ENCODE measurements at regions not wholly inside any gene's neighbourhood (a gene's known extent, or its start where the extent isn't known, plus 50 kb on each side); places are given as distances from the start of the nearest gene placed in this dataset.

DNA sequence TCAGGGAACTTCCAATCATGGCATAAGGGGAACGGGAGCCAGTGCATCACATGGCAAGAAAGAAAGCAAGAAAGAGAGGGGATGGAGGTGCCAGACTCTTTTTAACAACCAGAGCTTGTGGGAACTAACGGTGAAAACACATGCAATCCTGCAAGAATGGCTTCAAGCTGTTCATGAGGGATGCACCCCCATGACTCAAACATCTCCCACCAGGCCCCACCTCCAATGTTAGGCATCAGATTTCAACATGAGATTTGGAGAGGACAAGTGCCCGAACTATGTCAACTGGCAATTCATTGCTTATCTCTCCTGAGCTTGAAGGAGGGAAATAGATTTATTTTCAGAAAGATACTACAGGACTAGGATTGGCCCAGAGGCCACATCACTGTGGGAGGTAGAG is 270.0 kb downstream of the SLC4A3 start:
- H3K4me3 ChIP-seq (ENCODE audit: low read depth, low read length, poor library complexity, severe bottlenecking), result no peak overlapping the region
- TF ChIP-seq EZH2 (IDR thresholded peaks at IDR 0.05; ENCODE audit: borderline replicate concordance, low read length), result no peak
- TF ChIP-seq CTCF (IDR thresholded peaks at IDR 0.05; ENCODE audit: low read length), result no peak
- no peaks in the 10 kb centered on the region for H3K79me2 ChIP-seq (ENCODE audit: insufficient read depth, low read length)
- no peak overlapping the region for H2AFZ ChIP-seq (ENCODE audit: low read length)
- H3K27me3 ChIP-seq (ENCODE audit: insufficient read depth, low read length), result 0 out of 2 replicates have a peak, but pooled peaks cover under 1% of the 10 kb centered on the region
- no peaks in the 10 kb centered on the region for H3K4me1 ChIP-seq (ENCODE audit: insufficient read depth, low read length, severe bottlenecking)
- H3K9me2 ChIP-seq (ENCODE audit: low read depth, low read length), result no peaks in the 10 kb centered on the region
- H3F3A ChIP-seq (ENCODE audit: insufficient read depth, low read length), result no peaks in the 10 kb centered on the region
- no peak overlapping the region for H3K9ac ChIP-seq (ENCODE audit: low read length)
- no peak overlapping the region for H3K27ac ChIP-seq (ENCODE audit: low read depth, low read length, poor library complexity, severe bottlenecking)
- H3K4me2 ChIP-seq (ENCODE audit: low read length), result no peak overlapping the region
- no peaks in the 10 kb centered on the region for H3K36me3 ChIP-seq (ENCODE audit: insufficient read depth, low read length)
- no peaks in the 10 kb centered on the region for H3K9me3 ChIP-seq (ENCODE audit: low read length)
- no peaks in the 10 kb centered on the region for H4K20me1 ChIP-seq (ENCODE audit: insufficient read depth, low read length)

GRCh38 chr2:219901155-219901554 is 273.7 kb downstream of the SLC4A3 start:
- Histone ChIP-seq H3K79me2 (ENCODE audit: insufficient read depth, low read length) (no peaks in the 10 kb centered on the region), H3F3A (ENCODE audit: insufficient read depth, low read length) (no peaks in the 10 kb centered on the region), H3K9ac (ENCODE audit: low read length) (no peak overlapping the region), H4K20me1 (ENCODE audit: insufficient read depth, low read length) (no peaks in the 10 kb centered on the region), H3K4me1 (ENCODE audit: insufficient read depth, low read length, severe bottlenecking) (no peaks in the 10 kb centered on the region), H3K4me2 (ENCODE audit: low read length) (no peak overlapping the region), H3K27me3 (ENCODE audit: insufficient read depth, low read length) (0 out of 2 replicates have a peak, but pooled peaks cover 4% of the 10 kb centered on the region), H3K27ac (ENCODE audit: low read depth, low read length, poor library complexity, severe bottlenecking) (no peak overlapping the region), H3K9me3 (ENCODE audit: low read length) (no peaks in the 10 kb centered on the region), H3K36me3 (ENCODE audit: insufficient read depth, low read length) (no peaks in the 10 kb centered on the region), H2AFZ (ENCODE audit: low read length) (no peak overlapping the region), H3K4me3 (ENCODE audit: low read depth, low read length, poor library complexity, severe bottlenecking) (no peak overlapping the region), H3K9me2 (ENCODE audit: low read depth, low read length) (no peaks in the 10 kb centered on the region)
- TF ChIP-seq EZH2 (IDR thresholded peaks at IDR 0.05; ENCODE audit: borderline replicate concordance, low read length) (no peak), CTCF (IDR thresholded peaks at IDR 0.05; ENCODE audit: low read length) (no peak)

- Histone ChIP-seq H3K27me3 (ENCODE audit: insufficient read depth, low read length) (0 out of 2 replicates have a peak, but pooled peaks cover 4% of the 10 kb centered on the region), H3K9me3 (ENCODE audit: low read length) (no peaks in the 10 kb centered on the region), H3K4me2 (ENCODE audit: low read length) (no peak overlapping the region), H3K36me3 (ENCODE audit: insufficient read depth, low read length) (no peaks in the 10 kb centered on the region), H3F3A (ENCODE audit: insufficient read depth, low read length) (no peaks in the 10 kb centered on the region), H3K9ac (ENCODE audit: low read length) (no peak overlapping the region), H2AFZ (ENCODE audit: low read length) (no peak overlapping the region), H4K20me1 (ENCODE audit: insufficient read depth, low read length) (no peaks in the 10 kb centered on the region), H3K4me3 (ENCODE audit: low read depth, low read length, poor library complexity, severe bottlenecking) (no peak overlapping the region), H3K4me1 (ENCODE audit: insufficient read depth, low read length, severe bottlenecking) (no peaks in the 10 kb centered on the region), H3K27ac (ENCODE audit: low read depth, low read length, poor library complexity, severe bottlenecking) (no peak overlapping the region), H3K9me2 (ENCODE audit: low read depth, low read length) (no peaks in the 10 kb centered on the region), H3K79me2 (ENCODE audit: insufficient read depth, low read length) (no peaks in the 10 kb centered on the region)
- TF ChIP-seq CTCF (IDR thresholded peaks at IDR 0.05; ENCODE audit: low read length) (no peak), EZH2 (IDR thresholded peaks at IDR 0.05; ENCODE audit: borderline replicate concordance, low read length) (no peak)
Measured at GRCh38 chr2:219902891-219903552, 275.6 kb downstream of the SLC4A3 start.

All from OCI-LY1 (cell line).